ENCODE measurements at regions not wholly inside any gene's neighbourhood (a gene's known extent, or its start where the extent isn't known, plus 50 kb on each side); places are given as distances from the start of the nearest gene placed in this dataset.

GRCh38 chr4:43360296-43360695 lies 467.8 kb downstream of the GRXCR1 start:
- Mint-ChIP-seq H3K27me3 (ENCODE audit: insufficient read depth) (no peaks in the 10 kb centered on the region), H3K9me3 (no peaks in the 10 kb centered on the region), H3K4me3 (no peak overlapping the region), H3K27ac (no peak overlapping the region), H3K36me3 (ENCODE audit: low read depth) (no peaks in the 10 kb centered on the region), H3K4me1 (peaks cover 12% of the 10 kb centered on the region)
- Histone ChIP-seq H3K27ac (ENCODE audit: low read depth, low read length) (no peak overlapping the region), H3K4me3 (ENCODE audit: low read length) (peak overlapping the region; percentile 47), H3K27me3 (ENCODE audit: control insufficient read depth, insufficient read depth, low read length, poor library complexity, severe bottlenecking) (no peaks in the 10 kb centered on the region), H3K9ac (ENCODE audit: extremely low read depth, low read length, poor library complexity, severe bottlenecking) (no peak overlapping the region), H3K4me1 (ENCODE audit: control insufficient read depth, insufficient read depth, low read length) (peaks cover 3% of the 10 kb centered on the region), H3K36me3 (ENCODE audit: control insufficient read depth, insufficient read depth, low read length) (no peaks in the 10 kb centered on the region), H3K9me3 (ENCODE audit: control insufficient read depth, low read length) (no peaks in the 10 kb centered on the region)
- no peak for TF ChIP-seq CTCF (conservative IDR thresholded peaks at IDR 0.05)
- 64% methylated on average over 2 of the region's 2 CpGs; no CpG with 5 or more reads in 1 of the 2 experiments for WGBS, 2 experiments (ENCODE audit: insufficient coverage in 1 of 2, insufficient read length in 1 of 2)
- DNase-seq, result no peak

- no peak overlapping the region for H3K27ac Mint-ChIP-seq
- H3K36me3 Mint-ChIP-seq (ENCODE audit: low read depth), result no peaks in the 10 kb centered on the region
- no peak for TF ChIP-seq CTCF (conservative IDR thresholded peaks at IDR 0.05)
- H3K9ac ChIP-seq (ENCODE audit: extremely low read depth, low read length, poor library complexity, severe bottlenecking), result no peak overlapping the region
- no peaks in the 10 kb centered on the region for H3K27me3 Mint-ChIP-seq (ENCODE audit: insufficient read depth)
- no peak overlapping the region for H3K4me3 Mint-ChIP-seq
- H3K4me3 ChIP-seq (ENCODE audit: low read length), result no peak overlapping the region
- H3K27me3 ChIP-seq (ENCODE audit: control insufficient read depth, insufficient read depth, low read length, poor library complexity, severe bottlenecking), result no peaks in the 10 kb centered on the region
- H3K27ac ChIP-seq (ENCODE audit: low read depth, low read length), result no peak overlapping the region
- H3K9me3 Mint-ChIP-seq, result no peaks in the 10 kb centered on the region
- no peaks in the 10 kb centered on the region for H3K36me3 ChIP-seq (ENCODE audit: control insufficient read depth, insufficient read depth, low read length)
- H3K4me1 ChIP-seq (ENCODE audit: control insufficient read depth, insufficient read depth, low read length), result peaks cover 3% of the 10 kb centered on the region
- H3K4me1 Mint-ChIP-seq, result peaks cover 12% of the 10 kb centered on the region
- DNase-seq, result no peak
- H3K9me3 ChIP-seq (ENCODE audit: control insufficient read depth, low read length), result no peaks in the 10 kb centered on the region
- WGBS, 2 experiments (ENCODE audit: insufficient coverage in 1 of 2, insufficient read length in 1 of 2), result 100% methylated on average over 1 of the region's 1 CpG; no CpG with 5 or more reads in 1 of the 2 experiments
Observed at GRCh38 chr4:43362875-43363636, 470.5 kb downstream of the GRXCR1 start.

GRCh38 chr4:43369036-43369594 lies 476.6 kb downstream of the GRXCR1 start:
- no peak for TF ChIP-seq CTCF (conservative IDR thresholded peaks at IDR 0.05)
- Histone ChIP-seq H3K9me3 (ENCODE audit: control insufficient read depth, low read length) (no peaks in the 10 kb centered on the region), H3K27me3 (ENCODE audit: control insufficient read depth, insufficient read depth, low read length, poor library complexity, severe bottlenecking) (no peaks in the 10 kb centered on the region), H3K4me3 (ENCODE audit: low read length) (no peak overlapping the region), H3K27ac (ENCODE audit: low read depth, low read length) (no peak overlapping the region), H3K36me3 (ENCODE audit: control insufficient read depth, insufficient read depth, low read length) (no peaks in the 10 kb centered on the region), H3K4me1 (ENCODE audit: control insufficient read depth, insufficient read depth, low read length) (no peaks in the 10 kb centered on the region), H3K9ac (ENCODE audit: extremely low read depth, low read length, poor library complexity, severe bottlenecking) (no peak overlapping the region)
- H3K4me3 Mint-ChIP-seq, result no peak overlapping the region
- H3K36me3 Mint-ChIP-seq (ENCODE audit: low read depth), result no peaks in the 10 kb centered on the region
- H3K9me3 Mint-ChIP-seq, result no peaks in the 10 kb centered on the region
- DNase-seq, result no peak
- peaks cover 1% of the 10 kb centered on the region for H3K4me1 Mint-ChIP-seq
- H3K27me3 Mint-ChIP-seq (ENCODE audit: insufficient read depth), result no peaks in the 10 kb centered on the region
- 83 to 89% methylated on average over 4 of the region's 4 CpGs for WGBS, 2 experiments (ENCODE audit: insufficient coverage in 1 of 2, insufficient read length in 1 of 2)
- H3K27ac Mint-ChIP-seq, result no peak overlapping the region

Measured in endodermal cell (in vitro differentiated cells).